ENCODE measurements at regions not wholly inside any gene's neighbourhood (a gene's known extent, or its start where the extent isn't known, plus 50 kb on each side); places are given as distances from the start of the nearest gene placed in this dataset.

DNA sequence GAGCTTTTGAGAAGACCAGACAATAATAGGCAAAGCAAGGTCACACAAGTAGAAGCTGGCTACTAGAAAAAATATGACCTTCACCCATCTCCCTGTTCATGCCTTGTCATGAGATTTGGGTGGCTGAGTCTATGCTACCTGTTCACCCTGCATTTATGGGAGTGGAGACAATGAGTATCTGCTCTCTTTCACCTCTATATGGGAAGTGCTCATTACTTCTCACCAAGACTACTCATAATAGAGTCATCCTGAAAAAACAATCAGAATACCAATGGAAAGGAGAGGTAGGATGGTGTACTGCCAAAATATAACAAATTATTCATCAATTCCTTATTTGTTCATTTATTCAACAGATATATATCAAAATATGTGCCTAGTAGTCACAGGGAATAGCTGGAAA is 921.8 kb upstream of the INTU start:
- Histone ChIP-seq H3K9ac (ENCODE audit: low read length in 3 of 3) (no peak overlapping the region), H3K9me3 (ENCODE audit: control insufficient read depth in 2 of 3, insufficient read depth in 1 of 3, low read length in 3 of 3) (no peaks in the 10 kb centered on the region), H3K36me3 (ENCODE audit: control insufficient read depth in 2 of 3, insufficient read depth in 3 of 3, low read length in 3 of 3) (no peaks in the 10 kb centered on the region), H3K27ac (ENCODE audit: low read depth in 2 of 2, low read length in 2 of 2) (no peak overlapping the region), H3K4me1 (ENCODE audit: control insufficient read depth in 2 of 3, insufficient read depth in 2 of 3, low read depth in 1 of 3, low read length in 3 of 3) (no peaks in the 10 kb centered on the region), H3K4me3 (ENCODE audit: low read length in 3 of 3) (no peak overlapping the region), H3K27me3 (ENCODE audit: control insufficient read depth, insufficient read depth, low read length) (no peaks in the 10 kb centered on the region)
- TF ChIP-seq, protein P1, sequence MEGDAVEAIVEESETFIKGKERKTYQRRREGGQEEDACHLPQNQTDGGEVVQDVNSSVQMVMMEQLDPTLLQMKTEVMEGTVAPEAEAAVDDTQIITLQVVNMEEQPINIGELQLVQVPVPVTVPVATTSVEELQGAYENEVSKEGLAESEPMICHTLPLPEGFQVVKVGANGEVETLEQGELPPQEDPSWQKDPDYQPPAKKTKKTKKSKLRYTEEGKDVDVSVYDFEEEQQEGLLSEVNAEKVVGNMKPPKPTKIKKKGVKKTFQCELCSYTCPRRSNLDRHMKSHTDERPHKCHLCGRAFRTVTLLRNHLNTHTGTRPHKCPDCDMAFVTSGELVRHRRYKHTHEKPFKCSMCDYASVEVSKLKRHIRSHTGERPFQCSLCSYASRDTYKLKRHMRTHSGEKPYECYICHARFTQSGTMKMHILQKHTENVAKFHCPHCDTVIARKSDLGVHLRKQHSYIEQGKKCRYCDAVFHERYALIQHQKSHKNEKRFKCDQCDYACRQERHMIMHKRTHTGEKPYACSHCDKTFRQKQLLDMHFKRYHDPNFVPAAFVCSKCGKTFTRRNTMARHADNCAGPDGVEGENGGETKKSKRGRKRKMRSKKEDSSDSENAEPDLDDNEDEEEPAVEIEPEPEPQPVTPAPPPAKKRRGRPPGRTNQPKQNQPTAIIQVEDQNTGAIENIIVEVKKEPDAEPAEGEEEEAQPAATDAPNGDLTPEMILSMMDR (IDR thresholded peaks at IDR 0.05; ENCODE audit: borderline replicate concordance, extremely low read depth, insufficient read depth): no peak
- DNase-seq (no peak), FAIRE-seq (no peak)
- intact Hi-C loops (cut with DNase I): no loop called here

- Histone ChIP-seq H3K27me3 (ENCODE audit: control insufficient read depth, insufficient read depth, low read length) (no peaks in the 10 kb centered on the region), H3K4me3 (ENCODE audit: low read length in 3 of 3) (no peak overlapping the region), H3K4me1 (ENCODE audit: control insufficient read depth in 2 of 3, insufficient read depth in 2 of 3, low read depth in 1 of 3, low read length in 3 of 3) (no peaks in the 10 kb centered on the region), H3K27ac (ENCODE audit: low read depth in 2 of 2, low read length in 2 of 2) (no peak overlapping the region), H3K9me3 (ENCODE audit: control insufficient read depth in 2 of 3, insufficient read depth in 1 of 3, low read length in 3 of 3) (no peaks in the 10 kb centered on the region), H3K9ac (ENCODE audit: low read length in 3 of 3) (no peak overlapping the region), H3K36me3 (ENCODE audit: control insufficient read depth in 2 of 3, insufficient read depth in 3 of 3, low read length in 3 of 3) (no peaks in the 10 kb centered on the region)
- TF ChIP-seq, protein P1 (IDR thresholded peaks at IDR 0.05; ENCODE audit: borderline replicate concordance, extremely low read depth, insufficient read depth): no peak
- DNase-seq (no peak), FAIRE-seq (no peak)
- intact Hi-C loops (cut with DNase I): no loop called here
These were observed 917.7 kb upstream of the INTU start for GRCh38 chr4:126715067-126715466.

DNA sequence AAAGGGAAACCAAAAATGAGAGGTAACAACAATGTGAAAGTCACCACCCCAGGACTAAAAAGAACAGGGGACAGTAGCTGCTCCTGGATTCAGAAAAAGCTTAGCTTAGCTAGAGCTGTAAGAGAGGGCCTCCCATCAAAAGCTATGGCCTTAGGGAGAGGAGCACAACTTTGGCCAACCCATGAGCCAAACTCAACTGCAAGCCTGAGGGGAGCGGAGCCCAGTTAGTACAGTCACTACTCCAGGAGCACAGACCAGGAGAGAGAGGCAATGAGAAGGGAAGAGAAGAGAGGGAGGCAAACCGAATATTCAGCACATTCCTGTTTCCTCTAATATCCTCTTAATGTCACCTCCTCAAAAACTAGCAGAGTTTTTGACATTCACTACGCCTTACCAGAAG is 917.1 kb upstream of the INTU start:
- H3K9me3 ChIP-seq (ENCODE audit: control insufficient read depth in 2 of 3, insufficient read depth in 1 of 3, low read length in 3 of 3): no peaks in the 10 kb centered on the region
- no peaks in the 10 kb centered on the region for H3K27me3 ChIP-seq (ENCODE audit: control insufficient read depth, insufficient read depth, low read length)
- H3K9ac ChIP-seq (ENCODE audit: low read length in 3 of 3): no peak overlapping the region
- FAIRE-seq (no peak), DNase-seq (no peak)
- no peaks in the 10 kb centered on the region for H3K4me1 ChIP-seq (ENCODE audit: control insufficient read depth in 2 of 3, insufficient read depth in 2 of 3, low read depth in 1 of 3, low read length in 3 of 3)
- TF ChIP-seq, protein P1 (IDR thresholded peaks at IDR 0.05; ENCODE audit: borderline replicate concordance, extremely low read depth, insufficient read depth): no peak
- no peaks in the 10 kb centered on the region for H3K36me3 ChIP-seq (ENCODE audit: control insufficient read depth in 2 of 3, insufficient read depth in 3 of 3, low read length in 3 of 3)
- intact Hi-C loops (cut with DNase I): no loop called here
- no peak overlapping the region for H3K4me3 ChIP-seq (ENCODE audit: low read length in 3 of 3)
- no peak overlapping the region for H3K27ac ChIP-seq (ENCODE audit: low read depth in 2 of 2, low read length in 2 of 2)

DNA sequence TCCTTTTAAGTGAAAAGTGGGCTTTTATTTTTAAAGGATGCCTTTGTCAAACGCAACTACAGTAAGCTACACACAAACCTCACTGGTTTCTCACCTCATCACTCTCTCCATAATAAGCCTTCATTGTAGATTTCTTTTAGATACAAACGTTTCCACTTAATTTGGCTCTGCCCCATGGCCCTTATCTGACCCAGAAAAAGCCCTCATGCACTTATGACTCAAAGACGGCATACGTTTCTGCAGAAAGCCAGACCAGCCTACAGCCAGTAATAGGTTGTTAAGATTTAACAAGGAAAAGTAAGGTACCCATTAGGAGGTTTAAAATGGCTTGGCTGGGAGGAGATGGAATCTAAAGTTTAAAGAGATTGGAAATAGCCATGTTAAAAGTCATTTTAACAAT is 914.6 kb upstream of the INTU start:
- Histone ChIP-seq H3K4me3 (ENCODE audit: low read length in 3 of 3) (no peak overlapping the region), H3K9ac (ENCODE audit: low read length in 3 of 3) (no peak overlapping the region), H3K27me3 (ENCODE audit: control insufficient read depth, insufficient read depth, low read length) (no peaks in the 10 kb centered on the region), H3K27ac (ENCODE audit: low read depth in 2 of 2, low read length in 2 of 2) (no peak overlapping the region), H3K36me3 (ENCODE audit: control insufficient read depth in 2 of 3, insufficient read depth in 3 of 3, low read length in 3 of 3) (no peaks in the 10 kb centered on the region), H3K9me3 (ENCODE audit: control insufficient read depth in 2 of 3, insufficient read depth in 1 of 3, low read length in 3 of 3) (no peaks in the 10 kb centered on the region), H3K4me1 (ENCODE audit: control insufficient read depth in 2 of 3, insufficient read depth in 2 of 3, low read depth in 1 of 3, low read length in 3 of 3) (no peaks in the 10 kb centered on the region)
- DNase-seq (no peak), FAIRE-seq (no peak)
- TF ChIP-seq, protein P1 (IDR thresholded peaks at IDR 0.05; ENCODE audit: borderline replicate concordance, extremely low read depth, insufficient read depth): no peak
- intact Hi-C loops (cut with DNase I): no loop called here

Measured in kidney (tissue), 13 donors.